GM23248 (cell line): ENCODE measurements at regions not wholly inside any gene's neighbourhood (a gene's known extent, or its start where the extent isn't known, plus 50 kb on each side); places are given as distances from the start of the nearest gene placed in this dataset.

Source experiments
- DNase-seq: peaks from one replicate; pipeline ENCODE4 v3.0.0-alpha.2; 2015
- H2AFZ ChIP-seq: fragments of 200-600 bp; sonication (generic); 2 replicates; pipeline ENCODE4 v1.6.1; 2016; ENCODE audit warnings: antibody characterized with exemption
- H3F3A ChIP-seq: fragments of 200-600 bp; sonication (generic); 2 replicates; pipeline ENCODE4 v1.6.1; 2016; ENCODE audit warnings: mild to moderate bottlenecking, antibody characterized with exemption, mixed run types; ENCODE audit not compliant: insufficient read depth
- H3K27ac ChIP-seq: fragments of 200-600 bp; sonication (generic); 2 replicates; pipeline ENCODE4 v1.5.1; 2016; ENCODE audit warnings: mild to moderate bottlenecking
- H3K27me3 ChIP-seq: fragments of 200-600 bp; sonication (generic); replicated peaks from 2 replicates; pipeline ENCODE4 v1.6.1; 2016; ENCODE audit warnings: mild to moderate bottlenecking; ENCODE audit not compliant: insufficient read depth
- H3K36me3 ChIP-seq: fragments of 200-600 bp; sonication (generic); 2 replicates; pipeline ENCODE4 v1.6.1; 2016; ENCODE audit warnings: low read depth, mild to moderate bottlenecking
- H3K4me1 ChIP-seq: fragments of 200-600 bp; sonication (generic); 2 replicates; pipeline ENCODE4 v1.6.1; 2016; ENCODE audit warnings: mild to moderate bottlenecking; ENCODE audit not compliant: insufficient read depth
- H3K4me2 ChIP-seq: fragments of 200-600 bp; sonication (generic); one replicate; pipeline ENCODE4 v1.6.1; 2016; ENCODE audit warnings: mild to moderate bottlenecking; ENCODE audit not compliant: unreplicated experiment
- H3K4me3 ChIP-seq: fragments of 200-600 bp; sonication (generic); 2 replicates; pipeline ENCODE4 v1.5.1; 2016; ENCODE audit warnings: mild to moderate bottlenecking
- H3K79me2 ChIP-seq: fragments of 200-600 bp; sonication (generic); 2 replicates; pipeline ENCODE4 v1.6.1; 2016; ENCODE audit warnings: mild to moderate bottlenecking; ENCODE audit not compliant: insufficient read depth
- H3K9ac ChIP-seq: fragments of 200-600 bp; sonication (generic); 2 replicates; pipeline ENCODE4 v1.6.1; 2016; ENCODE audit warnings: mild to moderate bottlenecking
- H3K9me2 ChIP-seq: fragments of 200-600 bp; sonication (generic); 2 replicates; pipeline ENCODE4 v1.6.1; 2016; ENCODE audit warnings: mixed run types, mild to moderate bottlenecking, moderate library complexity; ENCODE audit not compliant: insufficient read depth
- H3K9me3 ChIP-seq: fragments of 200-600 bp; sonication (generic); one replicate; pipeline ENCODE4 v1.6.1; 2017; ENCODE audit warnings: low read depth
- H4K20me1 ChIP-seq: fragments of 200-600 bp; sonication (generic); 2 replicates; pipeline ENCODE4 v1.6.0; 2016; ENCODE audit not compliant: insufficient read depth
- EZH2 ChIP-seq: fragments of 200-600 bp; sonication (generic); IDR thresholded peaks from 2 replicates; pipeline ENCODE4 v1.6.1; 2018; ENCODE audit warnings: antibody characterized with exemption, mild to moderate bottlenecking; ENCODE audit not compliant: insufficient read depth, poor library complexity, severe bottlenecking
- EZH2phosphoT487 ChIP-seq: fragments of 200-600 bp; sonication (generic); IDR thresholded peaks from 2 replicates; pipeline ENCODE4 v1.6.1; 2018; ENCODE audit warnings: antibody characterized with exemption, moderate library complexity, mild to moderate bottlenecking, low read depth; ENCODE audit not compliant: insufficient read depth
- WGBS, 2 experiments: methylation state at CpG; one replicate each; pipeline ENCODE4 v1.1.6; 2015 to 2017; ENCODE audit warnings: low lambda C conversion rate in 2 of 2, low coverage in 1 of 2; ENCODE audit errors: missing lambda C conversion rate in 2 of 2; 5-methylcytosine and 5-hydroxymethylcytosine counted together
- in situ Hi-C: fragments of 300-500 bp; cut with MboI; formaldehyde crosslinking; loops from 2 replicates; pipeline ENCODE4 v1.15.0; 2020

- no peak overlapping the region for H3K27ac ChIP-seq
- H3K4me2 ChIP-seq = no peak overlapping the region
- in situ Hi-C loops = no loop called here
- H3K79me2 ChIP-seq = no peaks in the 10 kb centered on the region
- no peak for TF ChIP-seq EZH2
- no peak for TF ChIP-seq EZH2phosphoT487
- no peaks in the 10 kb centered on the region for H3K36me3 ChIP-seq
- no peaks in the 10 kb centered on the region for H3K27me3 ChIP-seq
- no peak overlapping the region for H3K4me3 ChIP-seq
- H4K20me1 ChIP-seq = no peaks in the 10 kb centered on the region
- H3K9me3 ChIP-seq = no peaks in the 10 kb centered on the region
- H2AFZ ChIP-seq = no peak overlapping the region
- H3K9ac ChIP-seq = no peak overlapping the region
- no peaks in the 10 kb centered on the region for H3F3A ChIP-seq
- DNase-seq = no peak
- H3K4me1 ChIP-seq = no peaks in the 10 kb centered on the region
- H3K9me2 ChIP-seq = no peaks in the 10 kb centered on the region
These were observed 1726.4 kb upstream of the NUDT12 start for GRCh38 chr5:105288946-105289345.

GRCh38 chr5:105283134-105283533, 1720.5 kb upstream of the NUDT12 start:
- H3K27ac ChIP-seq = no peak overlapping the region
- H4K20me1 ChIP-seq = no peaks in the 10 kb centered on the region
- TF ChIP-seq EZH2 (no peak), EZH2phosphoT487 (no peak)
- H3K9me2 ChIP-seq = no peaks in the 10 kb centered on the region
- no peaks in the 10 kb centered on the region for H3K79me2 ChIP-seq
- in situ Hi-C loops = no loop called here
- H3K4me2 ChIP-seq = no peak overlapping the region
- no peaks in the 10 kb centered on the region for H3K36me3 ChIP-seq
- H3K4me3 ChIP-seq = no peak overlapping the region
- no peaks in the 10 kb centered on the region for H3K4me1 ChIP-seq
- no peak overlapping the region for H3K9ac ChIP-seq
- no peak for DNase-seq
- H3F3A ChIP-seq = no peaks in the 10 kb centered on the region
- peaks cover 4% of the 10 kb centered on the region for H3K9me3 ChIP-seq
- no peak overlapping the region for H2AFZ ChIP-seq
- no peaks in the 10 kb centered on the region for H3K27me3 ChIP-seq

- Histone ChIP-seq H3K4me3 (no peak overlapping the region), H3K4me1 (no peaks in the 10 kb centered on the region), H3F3A (no peaks in the 10 kb centered on the region), H3K9ac (no peak overlapping the region), H3K27ac (no peak overlapping the region), H3K9me3 (peaks cover 6% of the 10 kb centered on the region), H3K27me3 (no peaks in the 10 kb centered on the region), H2AFZ (no peak overlapping the region), H3K79me2 (no peaks in the 10 kb centered on the region), H3K36me3 (no peaks in the 10 kb centered on the region), H4K20me1 (no peaks in the 10 kb centered on the region), H3K4me2 (no peak overlapping the region), H3K9me2 (no peaks in the 10 kb centered on the region)
- no peak for DNase-seq
- in situ Hi-C loops = no loop called here
- TF ChIP-seq EZH2phosphoT487 (no peak), EZH2 (no peak)
- WGBS, 2 experiments = 5 to 14% methylated on average over 1 of the region's 1 CpG
These were observed 1711.5 kb upstream of the NUDT12 start for GRCh38 chr5:105274079-105274478.

- H3K4me2 ChIP-seq = no peak overlapping the region
- no peak overlapping the region for H3K4me3 ChIP-seq
- 0 to 2% methylated on average over 1 of the region's 1 CpG for WGBS, 2 experiments
- in situ Hi-C loops = no loop called here
- H3K36me3 ChIP-seq = no peaks in the 10 kb centered on the region
- no peak overlapping the region for H3K9ac ChIP-seq
- no peaks in the 10 kb centered on the region for H4K20me1 ChIP-seq
- no peaks in the 10 kb centered on the region for H3K4me1 ChIP-seq
- DNase-seq = no peak
- no peaks in the 10 kb centered on the region for H3K9me3 ChIP-seq
- no peaks in the 10 kb centered on the region for H3K27me3 ChIP-seq
- H2AFZ ChIP-seq = no peak overlapping the region
- no peak for TF ChIP-seq EZH2
- TF ChIP-seq EZH2phosphoT487 = no peak
- H3K79me2 ChIP-seq = no peaks in the 10 kb centered on the region
- H3K27ac ChIP-seq = no peak overlapping the region
- no peaks in the 10 kb centered on the region for H3F3A ChIP-seq
- H3K9me2 ChIP-seq = no peaks in the 10 kb centered on the region
These were observed 1700.9 kb upstream of the NUDT12 start for GRCh38 chr5:105263515-105263914.

- 10 to 14% methylated on average over 5 of the region's 5 CpGs for WGBS, 2 experiments
- H3F3A ChIP-seq = no peaks in the 10 kb centered on the region
- H3K9ac ChIP-seq = no peak overlapping the region
- no peaks in the 10 kb centered on the region for H3K9me3 ChIP-seq
- no peaks in the 10 kb centered on the region for H3K9me2 ChIP-seq
- H3K4me2 ChIP-seq = no peak overlapping the region
- H3K79me2 ChIP-seq = no peaks in the 10 kb centered on the region
- H2AFZ ChIP-seq = no peak overlapping the region
- TF ChIP-seq EZH2phosphoT487 (no peak), EZH2 (no peak)
- no peaks in the 10 kb centered on the region for H3K27me3 ChIP-seq
- H3K4me3 ChIP-seq = no peak overlapping the region
- H3K27ac ChIP-seq = no peak overlapping the region
- no peak for DNase-seq
- H3K36me3 ChIP-seq = no peaks in the 10 kb centered on the region
- no peaks in the 10 kb centered on the region for H3K4me1 ChIP-seq
- H4K20me1 ChIP-seq = no peaks in the 10 kb centered on the region
- in situ Hi-C loops = no loop called here
These were observed 1697.1 kb upstream of the NUDT12 start for GRCh38 chr5:105259581-105260217.
